ENCODE measurements at regions not wholly inside any gene's neighbourhood (a gene's known extent, or its start where the extent isn't known, plus 50 kb on each side); places are given as distances from the start of the nearest gene placed in this dataset.
"Not testable (repeated sequence)": the region's sequence is repeated elsewhere in the genome, so short reads cannot be mapped to it uniquely, and the experiment has no call there.

- no peak for DNase-seq
Measured at GRCh38 chr2:175755169-175755568, 246.9 kb downstream of the LNPK start.

GRCh38 chr2:175750195-175750594 is 251.9 kb downstream of the LNPK start:
- DNase-seq, result no peak

GRCh38 chr2:175745911-175746310 is 256.2 kb downstream of the LNPK start:
- no peak for DNase-seq

- no peak for DNase-seq
Measured at GRCh38 chr2:175744000-175744399, 258.1 kb downstream of the LNPK start.

- no peak for DNase-seq
Measured at GRCh38 chr2:175743011-175743410, 259.1 kb downstream of the LNPK start.

GRCh38 chr2:175742367-175742766 is 259.7 kb downstream of the LNPK start:
- no peak for DNase-seq

- DNase-seq, result no peak
Measured at GRCh38 chr2:175741164-175741563, 260.9 kb downstream of the LNPK start.

GRCh38 chr2:175737722-175738361 is 264.2 kb downstream of the LNPK start:
- DNase-seq, result no peak

- DNase-seq, result no peak
Measured at GRCh38 chr2:175734686-175735085, 267.4 kb downstream of the LNPK start.

GRCh38 chr2:175732531-175732930 is 269.5 kb downstream of the LNPK start:
- DNase-seq, result no peak

- no peak for DNase-seq
Measured at GRCh38 chr2:175730050-175730449, 272.0 kb downstream of the LNPK start.

- DNase-seq, result no peak
Measured at GRCh38 chr2:175729049-175729706, 272.9 kb downstream of the LNPK start.

- no peak for DNase-seq
Measured at GRCh38 chr2:175728032-175728431, 274.0 kb downstream of the LNPK start.

GRCh38 chr2:175726223-175726622 is 275.8 kb downstream of the LNPK start:
- no peak for DNase-seq

- DNase-seq, result no peak
Measured at GRCh38 chr2:175709248-175709647, 292.8 kb downstream of the LNPK start.

- DNase-seq, result no peak
Measured at GRCh38 chr2:175707322-175707721, 294.7 kb downstream of the LNPK start.

GRCh38 chr2:175704568-175704967 is 297.5 kb downstream of the LNPK start:
- DNase-seq, result not testable (repeated sequence)

- no peak for DNase-seq
Measured at GRCh38 chr2:175698061-175698460, 304.0 kb downstream of the LNPK start.

- peak; percentile 4 for DNase-seq
Measured at GRCh38 chr2:175690113-175690837, 311.8 kb downstream of the LNPK start.

GRCh38 chr2:175688243-175688642 is 313.8 kb downstream of the LNPK start:
- no peak for DNase-seq

GRCh38 chr2:175687465-175687864 is 314.6 kb downstream of the LNPK start:
- DNase-seq, result no peak

- no peak for DNase-seq
Measured at GRCh38 chr2:175686002-175686401, 316.1 kb downstream of the LNPK start.

- no peak for DNase-seq
Measured at GRCh38 chr2:175684466-175684865, 317.6 kb downstream of the LNPK start.

- no peak for DNase-seq
Measured at GRCh38 chr2:175679728-175680127, 322.3 kb downstream of the LNPK start.
